NCI-H2196 treated with DMSO at 0.1 percent for 48 hours (cell line): ENCODE measurements at regions not wholly inside any gene's neighbourhood (a gene's known extent, or its start where the extent isn't known, plus 50 kb on each side); places are given as distances from the start of the nearest gene placed in this dataset.
"Not testable (repeated sequence)": the region's sequence is repeated elsewhere in the genome, so short reads cannot be mapped to it uniquely, and the experiment has no call there.

ENCODE experiments used
- DNase-seq: peaks from one replicate; lab custom pipeline; 2025; ENCODE audit not compliant: unreplicated experiment; lab: John Stamatoyannopoulos, UW

GRCh38 chr6:164741938-164742451 is 567.4 kb downstream of the C6orf118 start:
- DNase-seq: no peak

- not testable (repeated sequence) for DNase-seq
These were observed 573.3 kb downstream of the C6orf118 start for GRCh38 chr6:164736090-164736489.

GRCh38 chr6:164731539-164731938 is 577.9 kb downstream of the C6orf118 start:
- DNase-seq: no peak

GRCh38 chr6:164721460-164721859 is 587.9 kb downstream of the C6orf118 start:
- no peak for DNase-seq

- no peak for DNase-seq
These were observed 608.9 kb downstream of the C6orf118 start for GRCh38 chr6:164700497-164700896.

- no peak for DNase-seq
These were observed 613.5 kb downstream of the C6orf118 start for GRCh38 chr6:164695896-164696295.

GRCh38 chr6:164694386-164694785 is 615.0 kb downstream of the C6orf118 start:
- no peak for DNase-seq

- DNase-seq: no peak
These were observed 615.5 kb downstream of the C6orf118 start for GRCh38 chr6:164693944-164694343.

- no peak for DNase-seq
These were observed 616.5 kb downstream of the C6orf118 start for GRCh38 chr6:164692772-164693510.

- no peak for DNase-seq
These were observed 618.5 kb downstream of the C6orf118 start for GRCh38 chr6:164690702-164691500.

- DNase-seq: no peak
These were observed 619.2 kb downstream of the C6orf118 start for GRCh38 chr6:164690241-164690640.

GRCh38 chr6:164665328-164665727 is 644.1 kb downstream of the C6orf118 start:
- DNase-seq: no peak

- DNase-seq: no peak
These were observed 645.8 kb downstream of the C6orf118 start for GRCh38 chr6:164663634-164664033.

GRCh38 chr6:164661716-164662115 is 647.7 kb downstream of the C6orf118 start:
- DNase-seq: no peak

- no peak for DNase-seq
These were observed 648.6 kb downstream of the C6orf118 start for GRCh38 chr6:164660781-164661180.

GRCh38 chr6:164640956-164641355 is 668.4 kb downstream of the C6orf118 start:
- DNase-seq: no peak

- DNase-seq: no peak
These were observed 681.0 kb downstream of the C6orf118 start for GRCh38 chr6:164628302-164628931.

- no peak for DNase-seq
These were observed 692.4 kb downstream of the C6orf118 start for GRCh38 chr6:164616917-164617524.

- no peak for DNase-seq
These were observed 696.7 kb downstream of the C6orf118 start for GRCh38 chr6:164612751-164613150.

GRCh38 chr6:164610859-164611258 is 698.5 kb downstream of the C6orf118 start:
- not testable (repeated sequence) for DNase-seq

- DNase-seq: not testable (repeated sequence)
These were observed 707.0 kb downstream of the C6orf118 start for GRCh38 chr6:164602415-164602814.
